Activated CD4-positive, alpha-beta T cell treated with anti-CD3 and anti-CD28 coated beads, Interleukin-2, amount 50 U/mL, for 16 hours (primary cell): ENCODE measurements at regions not wholly inside any gene's neighbourhood (a gene's known extent, or its start where the extent isn't known, plus 50 kb on each side); places are given as distances from the start of the nearest gene placed in this dataset.
"Not testable (repeated sequence)": the region's sequence is repeated elsewhere in the genome, so short reads cannot be mapped to it uniquely, and the experiment has no call there.

Source experiments
- DNase-seq: peaks from one replicate; pipeline ENCODE4 v3.0.0-alpha.2; 2020

- DNase-seq, result no peak
These were observed 55.1 kb downstream of the ID4 start for GRCh38 chr6:19892260-19892659.

- no peak for DNase-seq
These were observed 58.9 kb downstream of the ID4 start for GRCh38 chr6:19895866-19896692.

GRCh38 chr6:19896693-19897010 lies 59.5 kb downstream of the ID4 start:
- no peak for DNase-seq

- DNase-seq, result no peak
These were observed 61.1 kb downstream of the ID4 start for GRCh38 chr6:19898141-19898740.

DNA sequence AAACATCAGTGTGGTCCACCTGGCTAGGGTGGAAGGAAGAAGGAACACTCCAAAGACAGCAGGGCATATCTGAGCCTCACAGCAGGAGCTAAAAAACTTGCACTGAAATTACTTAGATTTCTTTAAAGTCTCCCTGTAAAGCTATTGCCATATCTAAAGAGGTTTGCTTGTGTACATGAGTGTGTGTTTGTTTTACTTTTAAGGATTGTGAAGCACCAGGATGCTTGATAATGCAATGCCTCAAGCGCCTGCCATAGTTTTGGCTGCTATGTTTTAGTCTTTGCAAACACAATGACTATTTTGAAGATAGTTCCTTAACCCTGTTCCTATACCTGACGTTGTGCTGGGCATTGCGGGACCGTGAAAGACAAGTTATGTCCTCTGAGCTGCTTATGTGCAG lies 65.0 kb downstream of the ID4 start:
- no peak for DNase-seq

DNA sequence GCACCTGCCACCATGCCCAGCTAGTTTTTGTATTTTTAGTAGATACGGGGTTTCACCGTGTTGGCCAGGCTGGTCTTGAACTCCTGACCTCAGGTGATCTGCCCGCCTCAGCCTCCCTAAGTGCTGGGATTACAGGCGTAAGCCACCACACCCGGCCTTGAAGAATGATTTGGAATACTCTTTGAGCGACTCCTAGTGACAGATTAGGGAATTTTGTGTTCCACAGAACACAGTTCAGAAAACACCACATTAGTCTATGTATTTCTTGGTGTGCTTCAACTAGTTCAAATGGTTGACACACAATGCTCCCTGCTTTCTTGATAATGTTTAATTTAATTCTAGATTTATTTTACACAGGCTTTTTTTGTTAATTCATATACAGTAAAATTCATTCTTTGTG lies 67.2 kb downstream of the ID4 start:
- not testable (repeated sequence) for DNase-seq

GRCh38 chr6:19905584-19905983 lies 68.4 kb downstream of the ID4 start:
- no peak for DNase-seq

GRCh38 chr6:19906171-19906570 lies 69.0 kb downstream of the ID4 start:
- DNase-seq, result no peak

DNA sequence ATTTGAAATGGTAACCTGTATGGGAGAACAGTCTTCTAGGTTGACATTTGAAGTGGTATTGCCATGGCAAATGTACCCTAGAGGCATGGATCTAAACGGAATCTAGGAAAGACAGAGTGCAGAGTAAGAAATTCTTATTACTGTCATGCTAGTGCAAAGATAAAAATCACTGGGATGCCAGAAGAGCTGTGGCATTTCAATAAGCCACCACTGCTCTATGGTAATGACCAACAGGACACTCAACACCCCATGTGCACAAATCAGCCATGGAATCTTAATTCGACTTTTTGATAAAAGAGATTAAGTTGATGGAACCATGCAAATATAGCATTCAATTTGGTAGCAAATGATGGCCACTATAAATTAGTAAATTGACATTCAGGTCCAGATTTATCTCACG lies 74.1 kb downstream of the ID4 start:
- no peak for DNase-seq

DNA sequence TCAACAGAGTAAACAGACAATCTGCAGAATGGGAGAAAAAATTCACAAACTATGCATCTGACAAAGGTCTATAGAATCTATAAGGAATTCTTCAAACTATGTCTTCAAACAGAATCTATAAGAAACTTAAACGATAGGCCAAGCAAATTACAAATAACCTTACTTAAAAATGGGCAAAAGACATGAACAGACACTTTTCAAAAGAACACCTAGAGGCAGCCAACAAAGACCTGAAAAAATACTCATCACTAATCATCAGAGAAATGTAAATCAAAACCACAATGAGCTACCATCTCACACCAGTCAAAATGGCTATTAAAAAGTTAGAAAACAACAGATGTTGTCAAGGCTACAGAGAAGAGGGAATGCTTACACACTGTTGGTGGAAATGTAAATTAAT lies 81.3 kb downstream of the ID4 start:
- no peak for DNase-seq

DNA sequence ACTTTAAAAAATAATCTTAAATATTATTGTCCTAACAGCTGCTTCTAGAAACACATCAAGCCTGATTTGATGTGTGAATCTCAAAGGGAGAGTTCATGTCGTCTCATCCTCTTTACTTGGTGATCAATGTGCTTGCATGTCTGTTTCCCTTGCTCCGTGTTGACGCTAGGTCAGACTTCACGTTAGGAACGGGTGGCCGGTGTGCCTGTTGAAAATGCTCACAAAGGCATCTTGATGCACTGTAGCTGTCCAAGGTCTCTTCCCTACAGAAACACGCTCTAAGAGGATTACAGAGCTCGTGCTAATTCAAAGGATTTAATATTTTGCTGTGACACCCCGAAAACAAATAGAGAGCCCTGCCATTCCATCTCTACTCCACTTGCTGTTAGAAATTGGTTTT lies 84.6 kb downstream of the ID4 start:
- DNase-seq, result no peak

DNA sequence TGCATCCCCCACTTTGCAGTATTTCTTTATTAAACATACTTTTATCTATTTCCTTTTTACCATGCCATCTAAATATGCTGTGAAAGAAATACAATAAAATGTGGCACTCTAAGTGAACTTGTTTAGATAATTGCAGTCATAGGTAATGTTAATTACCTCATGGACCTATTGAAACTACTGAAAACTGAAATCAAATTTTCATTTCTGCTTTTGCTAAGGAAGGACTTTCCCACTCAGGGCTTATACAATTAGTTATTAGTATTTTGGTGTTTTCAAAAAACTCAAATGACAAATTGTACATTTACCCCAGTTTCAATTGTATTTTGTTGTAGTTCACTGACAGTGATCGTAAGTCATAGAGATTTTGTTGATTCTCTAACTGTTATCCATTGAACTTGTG lies 88.4 kb downstream of the ID4 start:
- DNase-seq, result no peak

- DNase-seq, result no peak
These were observed 91.3 kb downstream of the ID4 start for GRCh38 chr6:19928461-19928860.

DNA sequence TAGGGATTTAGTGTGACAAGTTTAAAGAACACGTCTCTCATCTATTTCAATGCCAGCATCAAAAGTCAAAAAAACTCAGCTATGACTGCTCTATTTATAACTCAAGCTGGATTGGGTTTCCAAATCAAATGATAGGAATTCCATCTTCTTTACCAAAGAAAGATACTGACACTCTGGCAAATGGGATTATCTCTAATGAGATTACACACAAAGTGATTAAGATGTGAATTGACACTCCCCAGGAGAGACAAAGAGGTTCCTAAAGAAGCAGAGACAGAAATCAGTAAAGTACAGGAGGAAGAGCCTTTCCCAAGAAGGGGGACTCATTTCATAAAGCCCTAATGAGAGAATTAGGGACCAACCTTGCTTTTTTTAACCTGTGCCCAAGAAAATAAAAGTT lies 92.1 kb downstream of the ID4 start:
- DNase-seq, result no peak

GRCh38 chr6:19934996-19935591 lies 97.9 kb downstream of the ID4 start:
- DNase-seq, result no peak

- not testable (repeated sequence) for DNase-seq
These were observed 102.2 kb downstream of the ID4 start for GRCh38 chr6:19939321-19939720.

- not testable (repeated sequence) for DNase-seq
These were observed 102.8 kb downstream of the ID4 start for GRCh38 chr6:19939926-19940325.

- no peak for DNase-seq
These were observed 105.9 kb downstream of the ID4 start for GRCh38 chr6:19943042-19943441.

DNA sequence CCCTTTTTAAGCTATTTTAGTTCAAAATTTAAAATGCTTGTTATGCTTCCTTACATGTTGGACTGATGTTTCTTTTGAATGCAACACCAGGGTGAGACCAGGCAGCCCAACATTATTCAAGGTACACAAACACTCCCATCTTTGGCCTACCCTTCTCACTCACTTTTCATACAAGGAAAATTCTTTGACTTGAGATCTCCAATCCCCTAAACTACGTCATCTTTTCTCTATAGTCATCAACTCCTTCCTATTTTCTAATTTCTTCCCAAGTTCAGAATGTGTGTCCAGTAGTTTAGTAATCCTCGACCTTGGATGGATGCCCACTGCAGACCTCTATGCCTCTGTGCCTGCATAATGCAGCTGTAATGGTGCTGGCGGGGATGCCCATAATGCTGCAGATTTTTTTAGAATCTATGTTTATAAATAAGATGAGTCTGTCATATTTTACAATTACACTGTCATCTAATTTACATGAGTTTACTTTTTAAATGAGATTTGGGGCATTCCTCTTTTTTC lies 108.7 kb downstream of the ID4 start:
- no peak for DNase-seq

DNA sequence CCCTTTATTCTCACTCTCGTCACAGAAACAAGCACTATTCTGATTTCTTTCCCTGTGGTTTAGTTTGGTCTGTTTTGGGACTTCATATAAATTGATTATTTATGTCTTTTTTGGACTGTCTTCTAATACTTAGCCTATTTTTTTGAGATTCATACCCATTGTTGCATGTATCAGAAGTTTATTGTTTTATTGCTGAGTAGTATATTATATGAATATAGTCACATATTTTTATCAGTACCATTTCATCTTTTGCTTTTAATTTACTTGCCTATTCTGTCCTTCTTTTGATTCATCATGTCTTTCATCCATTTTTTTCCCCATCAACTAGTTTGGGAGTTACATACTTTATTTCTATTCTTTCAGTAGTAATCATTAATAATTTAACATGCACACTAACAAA lies 112.0 kb downstream of the ID4 start:
- no peak for DNase-seq

- DNase-seq, result no peak
These were observed 126.9 kb downstream of the ID4 start for GRCh38 chr6:19964115-19964514.

DNA sequence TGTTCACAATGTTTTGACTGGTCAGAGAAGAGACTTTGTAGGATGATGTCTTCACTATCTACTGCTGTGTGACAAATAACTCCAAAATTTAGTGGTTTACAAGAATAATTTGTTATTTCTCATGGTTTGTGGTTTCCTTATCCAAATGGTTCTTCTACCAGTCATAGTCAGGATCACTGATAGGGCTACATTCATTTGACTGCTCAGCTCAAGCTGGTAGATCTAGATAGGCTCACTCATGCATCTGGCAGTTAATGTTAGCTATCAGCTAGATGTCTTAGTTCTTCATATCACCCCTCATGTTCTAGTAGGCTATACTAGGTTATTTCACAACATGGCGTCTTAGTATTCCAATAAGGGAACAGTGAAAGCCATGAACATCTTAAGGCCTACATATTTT lies 131.0 kb downstream of the ID4 start:
- no peak for DNase-seq

DNA sequence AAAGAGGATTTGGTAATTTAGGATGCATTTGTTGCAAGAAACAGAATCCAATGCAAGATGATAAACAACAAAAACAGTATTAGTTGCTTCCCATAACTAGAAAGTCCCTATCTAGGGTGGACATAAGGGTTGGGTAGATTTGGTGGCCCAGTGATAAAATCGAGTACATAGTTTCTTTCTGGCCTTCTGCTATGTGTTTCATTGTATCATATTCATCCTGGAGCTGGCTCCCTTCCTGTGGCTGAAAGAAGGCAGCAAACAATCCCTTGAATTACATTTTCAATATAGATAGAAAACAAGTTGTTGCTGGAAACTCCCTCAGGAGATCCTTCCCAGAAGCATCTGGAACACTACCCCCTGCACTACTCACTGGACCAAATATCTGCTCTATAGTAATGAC lies 135.1 kb downstream of the ID4 start:
- DNase-seq, result no peak

DNA sequence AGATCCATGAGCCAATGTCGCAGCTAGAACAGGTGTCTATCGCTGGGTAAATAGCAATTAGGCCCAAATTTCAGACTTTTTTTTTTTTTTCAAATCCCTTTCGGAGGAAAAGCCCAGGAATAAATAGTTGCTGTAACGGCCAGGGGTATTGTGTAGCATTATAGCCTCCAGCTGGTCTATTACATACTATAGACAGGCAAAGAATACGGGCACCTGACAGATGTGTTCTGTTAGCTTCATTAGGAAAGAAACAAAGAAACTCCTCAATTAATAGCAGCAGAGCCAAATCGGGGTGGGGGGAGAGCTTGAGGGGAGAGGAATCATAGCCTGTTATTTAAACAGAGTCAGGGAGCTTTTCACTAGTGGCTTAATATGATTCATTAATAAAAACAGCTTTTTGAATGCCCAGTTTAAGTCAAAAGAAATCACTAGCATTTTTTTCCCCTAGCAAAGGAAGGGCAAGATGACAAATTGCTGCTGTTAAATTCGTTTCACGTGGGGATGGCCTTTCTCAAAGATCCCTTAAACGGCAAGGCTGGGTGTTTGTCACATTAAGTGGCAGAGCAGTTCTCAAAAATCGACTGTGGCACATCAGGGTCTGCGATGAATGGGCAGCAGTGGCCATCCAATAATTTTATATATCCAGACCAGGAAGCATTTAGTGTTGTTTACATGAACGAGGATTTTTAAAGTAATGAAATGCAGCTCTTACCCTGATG lies 139.4 kb downstream of the ID4 start:
- no peak for DNase-seq
